ENCODE measurements at regions not wholly inside any gene's neighbourhood (a gene's known extent, or its start where the extent isn't known, plus 50 kb on each side); places are given as distances from the start of the nearest gene placed in this dataset.

DNA sequence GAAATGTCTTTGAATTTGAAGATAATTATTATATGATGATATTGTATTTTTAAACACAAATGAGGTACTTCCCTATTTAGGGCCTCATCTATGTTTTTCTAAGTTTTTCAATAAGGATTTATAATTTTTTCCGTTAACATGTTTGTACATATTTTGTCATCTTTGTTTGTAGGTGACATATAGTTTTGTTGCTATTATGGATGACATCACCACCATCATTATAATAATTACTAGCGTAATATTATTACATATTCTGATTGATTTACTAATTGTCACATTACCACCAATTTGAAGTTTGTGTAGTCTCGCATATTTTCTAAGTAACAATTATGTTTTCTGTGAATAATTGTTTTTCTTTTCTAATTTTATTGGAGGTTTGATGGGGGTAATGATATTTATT, 147.2 kb upstream of the DAAM1 start:
- no peak overlapping the region for H3K23ac ChIP-seq (ENCODE audit: low read depth, low read length, poor library complexity)
- WGBS, 2 donors (ENCODE audit: extremely low coverage in 2 of 2, insufficient read length in 2 of 2, insufficient replicate concordance in 1 of 2) = no CpG with 5 or more reads among the region's 3 CpGs
- H3K9me3 ChIP-seq (replicated peaks in 1 of 2; ENCODE audit: control insufficient read depth in 2 of 2, insufficient read depth in 1 of 2, low read depth in 1 of 2, low read length in 2 of 2) = peaks cover 0 to 3% of the 10 kb centered on the region in 2 donors
- H2BK120ac ChIP-seq (ENCODE audit: low read depth, low read length) = no peak overlapping the region
- no peak overlapping the region for H2AK5ac ChIP-seq (ENCODE audit: low read depth, low read length)
- H3K18ac ChIP-seq (ENCODE audit: low read length) = no peak overlapping the region
- DNase-seq (ENCODE audit: low spot score) = no peak
- H2BK5ac ChIP-seq (ENCODE audit: low read length) = no peak overlapping the region
- H2BK15ac ChIP-seq (ENCODE audit: low read length) = no peak overlapping the region
- no peak overlapping the region for H4K8ac ChIP-seq (ENCODE audit: low read depth, low read length)
- no peaks in the 10 kb centered on the region for H3K79me1 ChIP-seq (ENCODE audit: low read depth, low read length)
- no peak overlapping the region for H3K4ac ChIP-seq (ENCODE audit: low read length)
- H3K4me2 ChIP-seq (ENCODE audit: insufficient read depth, low read length, poor library complexity, severe bottlenecking) = no peak overlapping the region
- H3K14ac ChIP-seq (ENCODE audit: low read length) = no peak overlapping the region
- no peak overlapping the region for H2BK12ac ChIP-seq (ENCODE audit: low read length)
- no peak overlapping the region for H4K91ac ChIP-seq (ENCODE audit: low read depth, low read length, poor library complexity)
- no peak overlapping the region for H3K4me3 ChIP-seq (ENCODE audit: low read length in 2 of 2)
- H2AFZ ChIP-seq (ENCODE audit: low read length) = no peak overlapping the region
- H3K9ac ChIP-seq (ENCODE audit: low read depth, low read length, poor library complexity) = no peak overlapping the region
- no peak overlapping the region for H3K27ac ChIP-seq (replicated peaks; ENCODE audit: low read length)
- H3K4me1 ChIP-seq (ENCODE audit: control insufficient read depth in 2 of 2, insufficient read depth in 1 of 2, low read depth in 1 of 2, low read length in 2 of 2) = no peaks in the 10 kb centered on the region
- no peaks in the 10 kb centered on the region for H3K36me3 ChIP-seq (replicated peaks in 1 of 2; ENCODE audit: control insufficient read depth in 2 of 2, insufficient read depth in 2 of 2, low read length in 2 of 2)
- no peaks in the 10 kb centered on the region for H3K27me3 ChIP-seq (ENCODE audit: control insufficient read depth in 3 of 3, insufficient read depth in 3 of 3, low read depth in 1 of 3, low read length in 3 of 3)

DNA sequence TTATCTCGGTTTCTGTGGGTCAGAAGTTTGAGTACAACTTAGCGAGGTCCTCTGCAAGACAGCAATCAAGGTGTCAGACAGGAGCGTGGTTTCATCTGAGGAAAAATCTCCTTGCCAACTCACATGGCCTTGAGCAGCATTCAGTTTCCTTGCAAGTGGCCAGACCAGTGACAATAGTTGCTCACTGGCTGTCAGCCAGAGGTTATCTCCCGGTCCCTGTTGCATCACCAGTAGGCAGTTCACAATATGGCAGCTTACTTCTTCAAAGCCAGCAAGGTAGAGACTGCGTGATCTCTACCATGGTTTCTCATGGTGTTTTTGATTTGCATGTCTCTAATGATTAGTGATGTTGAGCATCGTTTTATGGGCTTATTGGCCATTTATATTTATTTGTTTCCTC, 143.8 kb upstream of the DAAM1 start:
- H3K4me3 ChIP-seq (ENCODE audit: low read length in 2 of 2) = no peak overlapping the region
- no peak overlapping the region for H3K18ac ChIP-seq (ENCODE audit: low read length)
- H3K14ac ChIP-seq (ENCODE audit: low read length) = no peak overlapping the region
- no peak overlapping the region for H4K8ac ChIP-seq (ENCODE audit: low read depth, low read length)
- DNase-seq (ENCODE audit: low spot score) = no peak
- peaks cover 0 to 1% of the 10 kb centered on the region in 2 donors for H3K4me1 ChIP-seq (ENCODE audit: control insufficient read depth in 2 of 2, insufficient read depth in 1 of 2, low read depth in 1 of 2, low read length in 2 of 2)
- no peak overlapping the region for H2AFZ ChIP-seq (ENCODE audit: low read length)
- WGBS, 2 donors (ENCODE audit: extremely low coverage in 2 of 2, insufficient read length in 2 of 2, insufficient replicate concordance in 1 of 2) = no CpG with 5 or more reads among the region's 6 CpGs
- H4K91ac ChIP-seq (ENCODE audit: low read depth, low read length, poor library complexity) = no peak overlapping the region
- H3K23ac ChIP-seq (ENCODE audit: low read depth, low read length, poor library complexity) = no peak overlapping the region
- no peak overlapping the region for H3K4ac ChIP-seq (ENCODE audit: low read length)
- no peak overlapping the region for H2AK5ac ChIP-seq (ENCODE audit: low read depth, low read length)
- H2BK12ac ChIP-seq (ENCODE audit: low read length) = no peak overlapping the region
- no peak overlapping the region for H2BK120ac ChIP-seq (ENCODE audit: low read depth, low read length)
- H3K9ac ChIP-seq (ENCODE audit: low read depth, low read length, poor library complexity) = no peak overlapping the region
- H3K27ac ChIP-seq (replicated peaks; ENCODE audit: low read length) = no peak overlapping the region
- H3K79me1 ChIP-seq (ENCODE audit: low read depth, low read length) = no peaks in the 10 kb centered on the region
- no peaks in the 10 kb centered on the region for H3K27me3 ChIP-seq (ENCODE audit: control insufficient read depth in 3 of 3, insufficient read depth in 3 of 3, low read depth in 1 of 3, low read length in 3 of 3)
- H3K36me3 ChIP-seq (replicated peaks in 1 of 2; ENCODE audit: control insufficient read depth in 2 of 2, insufficient read depth in 2 of 2, low read length in 2 of 2) = no peaks in the 10 kb centered on the region
- H2BK15ac ChIP-seq (ENCODE audit: low read length) = no peak overlapping the region
- no peak overlapping the region for H3K4me2 ChIP-seq (ENCODE audit: insufficient read depth, low read length, poor library complexity, severe bottlenecking)
- H3K9me3 ChIP-seq (replicated peaks in 1 of 2; ENCODE audit: control insufficient read depth in 2 of 2, insufficient read depth in 1 of 2, low read depth in 1 of 2, low read length in 2 of 2) = peaks cover 0 to 3% of the 10 kb centered on the region in 2 donors
- H2BK5ac ChIP-seq (ENCODE audit: low read length) = no peak overlapping the region

DNA sequence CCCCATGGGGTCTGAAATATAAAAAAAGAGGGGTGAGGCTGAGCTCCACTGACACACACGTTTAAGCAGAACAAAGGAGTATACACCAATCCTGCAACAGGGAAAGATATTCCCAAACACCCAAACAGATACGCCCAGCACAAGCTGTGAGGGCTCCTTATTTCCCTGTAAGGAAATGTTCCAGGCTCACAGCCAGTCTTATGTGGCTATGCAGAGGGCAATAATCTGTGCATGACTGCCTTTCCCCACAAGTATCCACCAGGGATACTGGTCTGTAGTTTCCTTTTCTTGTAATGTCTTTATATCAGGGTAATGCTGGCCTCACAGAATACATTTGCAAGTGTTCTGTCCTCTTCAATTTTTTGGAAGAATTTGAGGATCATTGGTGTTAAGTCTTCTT, 141.7 kb upstream of the DAAM1 start:
- no peak overlapping the region for H3K4ac ChIP-seq (ENCODE audit: low read length)
- no CpG with 5 or more reads among the region's 2 CpGs for WGBS, 2 donors (ENCODE audit: extremely low coverage in 2 of 2, insufficient read length in 2 of 2, insufficient replicate concordance in 1 of 2)

DNA sequence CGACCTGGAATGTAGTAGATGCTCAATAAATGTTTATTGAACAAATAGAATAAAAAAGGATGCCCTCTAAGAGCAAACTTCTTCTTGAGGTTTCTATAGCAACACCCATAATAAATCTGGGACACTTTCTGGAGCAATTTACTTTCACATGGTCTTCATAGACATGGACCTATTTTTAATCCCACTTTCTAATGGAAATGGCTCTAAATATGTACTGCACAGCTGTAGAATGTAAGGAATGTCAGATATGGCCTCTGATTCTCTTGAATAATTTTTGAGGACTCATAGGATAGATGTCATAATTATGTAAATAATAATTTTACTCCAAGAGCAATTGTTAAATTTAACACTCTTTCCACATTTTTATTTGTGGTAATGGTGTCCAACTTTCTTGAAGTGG, 133.5 kb upstream of the DAAM1 start:
- Histone ChIP-seq H3K79me1 (ENCODE audit: low read depth, low read length) (no peaks in the 10 kb centered on the region), H3K27ac (replicated peaks; ENCODE audit: low read length) (no peak overlapping the region), H3K23ac (ENCODE audit: low read depth, low read length, poor library complexity) (no peak overlapping the region), H4K91ac (ENCODE audit: low read depth, low read length, poor library complexity) (no peak overlapping the region), H3K4me1 (ENCODE audit: control insufficient read depth in 2 of 2, insufficient read depth in 1 of 2, low read depth in 1 of 2, low read length in 2 of 2) (no peaks in the 10 kb centered on the region), H3K27me3 (ENCODE audit: control insufficient read depth in 3 of 3, insufficient read depth in 3 of 3, low read depth in 1 of 3, low read length in 3 of 3) (no peaks in the 10 kb centered on the region), H4K8ac (ENCODE audit: low read depth, low read length) (no peak overlapping the region), H2BK15ac (ENCODE audit: low read length) (no peak overlapping the region), H2BK5ac (ENCODE audit: low read length) (no peak overlapping the region), H3K14ac (ENCODE audit: low read length) (no peak overlapping the region), H2AK5ac (ENCODE audit: low read depth, low read length) (no peak overlapping the region), H3K9ac (ENCODE audit: low read depth, low read length, poor library complexity) (no peak overlapping the region), H3K36me3 (replicated peaks in 1 of 2; ENCODE audit: control insufficient read depth in 2 of 2, insufficient read depth in 2 of 2, low read length in 2 of 2) (no peaks in the 10 kb centered on the region), H2BK120ac (ENCODE audit: low read depth, low read length) (no peak overlapping the region), H3K4me3 (ENCODE audit: low read length in 2 of 2) (no peak overlapping the region), H3K18ac (ENCODE audit: low read length) (no peak overlapping the region), H3K4ac (ENCODE audit: low read length) (no peak overlapping the region), H3K9me3 (replicated peaks in 1 of 2; ENCODE audit: control insufficient read depth in 2 of 2, insufficient read depth in 1 of 2, low read depth in 1 of 2, low read length in 2 of 2) (no peaks in the 10 kb centered on the region), H2BK12ac (ENCODE audit: low read length) (no peak overlapping the region), H2AFZ (ENCODE audit: low read length) (no peak overlapping the region), H3K4me2 (ENCODE audit: insufficient read depth, low read length, poor library complexity, severe bottlenecking) (no peak overlapping the region)
- WGBS, 2 donors (ENCODE audit: extremely low coverage in 2 of 2, insufficient read length in 2 of 2, insufficient replicate concordance in 1 of 2) = no CpG with 5 or more reads among the region's 1 CpG
- DNase-seq (ENCODE audit: low spot score) = no peak

More for the DNA sequence above, 141.7 kb upstream of the DAAM1 start:
- H2BK5ac ChIP-seq (ENCODE audit: low read length) = no peak overlapping the region
- H2BK12ac ChIP-seq (ENCODE audit: low read length) = no peak overlapping the region
- peaks cover 0 to 3% of the 10 kb centered on the region in 2 donors for H3K9me3 ChIP-seq (replicated peaks in 1 of 2; ENCODE audit: control insufficient read depth in 2 of 2, insufficient read depth in 1 of 2, low read depth in 1 of 2, low read length in 2 of 2)
- H3K27me3 ChIP-seq (ENCODE audit: control insufficient read depth in 3 of 3, insufficient read depth in 3 of 3, low read depth in 1 of 3, low read length in 3 of 3) = no peaks in the 10 kb centered on the region
- DNase-seq (ENCODE audit: low spot score) = no peak
- H3K18ac ChIP-seq (ENCODE audit: low read length) = no peak overlapping the region
- H3K27ac ChIP-seq (replicated peaks; ENCODE audit: low read length) = no peak overlapping the region
- H3K36me3 ChIP-seq (replicated peaks in 1 of 2; ENCODE audit: control insufficient read depth in 2 of 2, insufficient read depth in 2 of 2, low read length in 2 of 2) = no peaks in the 10 kb centered on the region
- H2BK120ac ChIP-seq (ENCODE audit: low read depth, low read length) = no peak overlapping the region
- H3K4me1 ChIP-seq (ENCODE audit: control insufficient read depth in 2 of 2, insufficient read depth in 1 of 2, low read depth in 1 of 2, low read length in 2 of 2) = peaks cover 0 to 1% of the 10 kb centered on the region in 2 donors
- H3K79me1 ChIP-seq (ENCODE audit: low read depth, low read length) = no peaks in the 10 kb centered on the region
- no peak overlapping the region for H3K4me3 ChIP-seq (ENCODE audit: low read length in 2 of 2)
- H3K9ac ChIP-seq (ENCODE audit: low read depth, low read length, poor library complexity) = no peak overlapping the region
- no peak overlapping the region for H3K14ac ChIP-seq (ENCODE audit: low read length)
- H4K8ac ChIP-seq (ENCODE audit: low read depth, low read length) = no peak overlapping the region
- no peak overlapping the region for H3K4me2 ChIP-seq (ENCODE audit: insufficient read depth, low read length, poor library complexity, severe bottlenecking)
- no peak overlapping the region for H4K91ac ChIP-seq (ENCODE audit: low read depth, low read length, poor library complexity)
- no peak overlapping the region for H2AFZ ChIP-seq (ENCODE audit: low read length)
- no peak overlapping the region for H3K23ac ChIP-seq (ENCODE audit: low read depth, low read length, poor library complexity)
- H2AK5ac ChIP-seq (ENCODE audit: low read depth, low read length) = no peak overlapping the region
- H2BK15ac ChIP-seq (ENCODE audit: low read length) = no peak overlapping the region

All from neuronal stem cell (in vitro differentiated cells).